UCSD-AML1 (cell line): ENCODE measurements at regions not wholly inside any gene's neighbourhood (a gene's known extent, or its start where the extent isn't known, plus 50 kb on each side); places are given as distances from the start of the nearest gene placed in this dataset.

Experiments
- DNase-seq: peaks from one replicate; lab custom pipeline; 2025; ENCODE audit not compliant: unreplicated experiment; lab: John Stamatoyannopoulos, UW

DNA sequence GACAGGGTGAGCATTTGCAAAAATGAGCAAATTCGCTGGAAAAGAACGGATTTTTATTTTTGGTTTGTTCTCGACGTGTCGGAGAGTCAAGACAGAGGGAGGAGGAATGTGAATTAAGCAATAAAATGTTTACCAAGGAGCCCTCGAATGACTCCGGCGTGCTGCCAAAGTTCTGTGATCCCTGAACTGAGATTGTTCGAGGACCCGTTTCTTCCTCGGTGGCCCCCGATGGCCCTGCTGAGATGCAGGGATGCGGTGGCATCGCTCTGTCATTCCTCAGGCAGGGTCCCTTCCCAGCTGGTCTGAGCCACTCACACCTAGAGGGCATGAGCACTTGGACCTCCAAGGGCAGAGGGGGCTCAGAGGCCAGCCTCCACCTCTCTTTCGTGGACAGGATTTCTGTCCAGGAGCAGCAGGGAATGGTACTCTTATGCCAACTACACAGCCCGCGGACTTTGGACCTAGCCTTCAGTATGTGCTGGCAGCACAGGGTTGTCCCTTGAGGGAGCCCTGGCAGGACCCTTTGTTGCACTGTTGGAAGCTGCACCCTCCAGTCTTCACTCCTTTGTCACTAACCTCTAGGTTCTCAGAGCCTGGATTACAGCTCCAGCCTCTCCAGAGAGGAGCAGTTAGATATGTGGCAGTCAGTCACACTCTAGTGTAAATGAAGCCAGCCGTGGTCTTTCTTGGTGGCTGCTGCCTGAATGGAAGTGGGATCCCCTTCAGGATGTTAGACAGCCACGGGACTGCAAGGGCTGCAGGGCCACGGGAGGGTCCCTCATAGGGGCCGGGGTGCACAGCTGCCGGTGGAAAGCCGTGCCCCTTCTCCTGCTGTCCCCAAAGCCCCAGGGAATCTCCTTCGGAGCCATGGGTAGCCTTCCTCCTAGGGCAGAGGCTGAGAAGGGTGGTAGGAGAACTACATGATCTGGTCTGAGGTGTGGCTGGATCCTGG is 109.4 kb upstream of the ANO1 start:
- DNase-seq: no peak

DNA sequence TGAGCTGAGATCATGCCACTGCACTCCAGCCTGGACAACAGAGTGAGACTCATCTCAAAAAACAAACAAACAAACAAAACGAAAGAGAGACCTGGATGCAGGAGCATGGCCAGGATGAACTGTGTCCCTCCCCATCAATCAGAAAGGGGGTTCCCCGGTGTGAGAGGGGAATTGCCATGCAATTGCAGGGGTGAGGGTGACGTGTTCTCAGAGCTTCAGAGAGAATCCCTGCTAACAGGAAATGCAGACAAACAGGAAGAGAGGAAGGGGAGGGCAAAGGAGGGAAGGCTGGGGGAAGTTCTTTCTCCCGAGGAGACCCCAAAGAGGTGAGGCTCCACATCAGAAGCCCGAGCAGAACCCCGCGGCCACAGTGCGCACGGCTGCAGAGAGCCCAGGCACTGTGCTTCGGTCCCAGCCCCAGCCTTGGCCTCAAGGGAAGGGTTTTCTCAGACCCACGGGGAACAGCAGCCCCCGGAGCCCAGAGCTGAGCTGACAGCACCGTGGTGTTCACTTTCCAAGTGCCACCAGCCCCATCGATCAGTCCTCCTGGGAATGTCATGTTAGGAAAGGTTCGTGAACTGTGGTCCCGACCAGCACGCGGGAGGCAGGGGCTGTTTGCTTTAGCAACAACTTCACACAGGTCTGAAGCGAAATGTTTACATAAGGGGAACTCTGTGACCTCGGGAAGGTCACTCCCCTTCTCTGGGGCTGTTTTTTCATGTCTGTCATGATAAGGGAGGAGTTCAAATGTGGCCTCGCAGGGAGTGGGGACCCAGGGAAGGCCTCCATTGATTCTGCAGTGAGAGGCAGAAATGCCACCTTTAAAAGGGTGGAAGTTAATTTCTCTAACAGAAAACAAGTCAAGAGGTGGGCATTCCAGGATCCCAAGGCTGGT is 108.0 kb upstream of the ANO1 start:
- DNase-seq: no peak

DNA sequence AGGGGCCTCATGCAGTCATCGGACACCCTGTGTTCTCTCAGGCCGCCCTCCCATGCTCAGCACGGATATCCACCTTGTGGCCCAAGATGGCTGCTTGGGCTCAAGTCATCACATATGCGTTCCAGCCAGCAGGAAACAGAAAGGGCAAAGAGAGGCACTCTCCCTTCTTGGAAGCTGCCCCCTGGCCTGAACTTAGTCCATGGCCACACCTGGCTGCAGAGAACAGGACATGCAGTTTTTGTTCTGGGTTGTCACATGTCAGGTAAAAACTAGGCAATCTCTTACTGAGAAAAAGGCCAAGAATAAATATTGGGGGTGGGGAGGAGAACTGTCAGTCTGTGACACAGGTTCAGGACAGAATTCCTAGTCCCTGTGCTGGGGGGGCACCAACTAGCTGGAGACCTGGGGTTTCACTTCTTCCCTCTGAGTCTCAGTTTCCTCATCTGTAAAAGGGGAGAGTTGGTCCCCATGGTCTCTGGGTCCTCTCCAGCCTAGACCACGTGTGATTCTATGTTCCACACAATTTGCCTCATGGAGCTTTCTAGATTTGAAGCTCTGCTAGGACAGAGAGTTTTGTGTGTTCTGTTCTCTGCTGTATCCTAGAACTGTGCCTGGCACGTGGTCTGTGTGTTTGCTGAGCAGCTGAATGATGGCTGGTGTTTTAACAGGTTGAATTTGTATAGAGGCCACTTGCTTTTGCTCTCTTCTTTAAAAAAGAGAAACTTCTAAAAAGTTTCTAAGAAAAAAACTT is 107.2 kb upstream of the ANO1 start:
- no peak for DNase-seq

GRCh38 chr11:69971741-69972140 is 106.4 kb upstream of the ANO1 start:
- no peak for DNase-seq

- DNase-seq: no peak
Measured at GRCh38 chr11:69972351-69972802, 105.7 kb upstream of the ANO1 start.

DNA sequence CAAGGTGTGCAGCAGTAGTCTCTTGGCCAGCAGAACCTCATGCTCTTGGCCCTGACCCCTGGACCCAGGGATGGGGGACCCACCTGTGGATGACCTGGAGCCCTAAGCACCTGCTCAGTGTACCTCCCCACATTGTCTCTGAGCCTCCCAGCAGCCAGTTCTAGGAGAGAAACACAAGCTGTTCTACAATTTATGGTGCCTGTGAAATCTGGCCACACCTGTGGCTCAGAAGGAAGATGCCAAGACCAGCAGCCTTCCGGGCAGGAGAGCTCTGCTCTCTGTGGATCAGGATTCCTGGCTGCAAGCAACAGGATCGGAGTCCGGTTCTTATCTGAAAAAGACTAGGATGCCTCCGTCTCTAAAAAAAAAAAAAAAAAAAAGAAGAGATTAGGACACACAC is 103.6 kb upstream of the ANO1 start:
- DNase-seq: no peak

DNA sequence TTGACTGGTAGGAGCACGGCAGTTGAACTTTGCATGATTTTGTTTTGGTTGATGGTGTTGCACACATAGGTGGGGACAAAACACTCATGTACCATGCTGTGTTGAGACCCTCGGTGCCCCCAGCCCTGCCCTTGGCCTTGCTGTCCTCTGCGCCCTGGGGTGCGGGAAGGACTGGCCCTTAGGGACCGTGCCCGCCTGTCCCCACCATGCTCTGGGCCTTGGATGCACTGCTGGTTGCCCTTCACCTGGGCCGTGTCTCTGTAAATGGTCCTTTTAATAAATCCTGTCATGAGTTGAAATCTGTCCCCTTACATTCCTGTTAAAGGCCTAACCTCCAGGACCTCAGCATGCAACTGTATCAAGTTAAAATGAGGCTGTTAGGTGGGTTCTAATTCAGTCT is 102.3 kb upstream of the ANO1 start:
- no peak for DNase-seq

DNA sequence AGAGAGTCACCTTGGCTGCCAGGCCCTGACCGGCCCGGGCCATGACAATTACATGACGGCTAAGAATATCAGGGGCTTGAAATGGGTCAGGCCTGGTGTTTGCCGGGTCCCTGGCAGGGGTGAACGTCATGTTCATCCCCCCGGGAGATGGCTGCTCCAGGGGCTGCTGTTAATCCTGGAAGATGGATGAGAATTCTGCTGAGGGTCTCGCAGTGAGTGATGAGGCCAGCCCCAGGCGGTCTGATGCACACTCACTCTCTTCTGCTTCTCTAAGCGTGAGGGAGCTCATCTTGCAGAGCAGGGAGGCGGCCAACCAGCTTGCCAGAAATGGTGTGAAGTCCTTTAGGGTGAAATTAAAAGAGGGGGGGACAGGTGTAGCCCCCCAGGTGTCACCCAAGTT is 101.3 kb upstream of the ANO1 start:
- DNase-seq: no peak

- no peak for DNase-seq
Measured at GRCh38 chr11:69977951-69978350, 100.2 kb upstream of the ANO1 start.

GRCh38 chr11:69978841-69979614 is 99.1 kb upstream of the ANO1 start:
- DNase-seq: no peak

DNA sequence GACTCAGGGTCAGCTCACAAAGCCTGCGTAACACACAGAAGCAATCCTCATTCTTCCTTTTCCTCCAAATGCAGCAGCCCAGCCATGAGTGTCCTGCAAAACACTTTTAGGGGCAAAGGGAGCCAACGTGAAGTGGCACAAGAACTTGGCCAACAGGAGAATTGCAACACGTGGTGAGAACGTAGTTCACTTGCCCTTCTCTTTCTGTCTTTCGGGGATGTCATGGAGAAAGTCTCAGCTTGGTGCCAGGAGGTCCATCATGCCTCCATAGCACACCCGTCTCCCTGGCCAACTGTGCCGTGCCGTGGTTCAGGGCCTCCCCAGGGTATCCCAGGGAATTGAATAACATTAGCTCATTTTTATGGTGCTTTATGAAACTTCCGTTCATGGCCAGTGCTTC is 98.5 kb upstream of the ANO1 start:
- no peak for DNase-seq

- DNase-seq: no peak
Measured at GRCh38 chr11:69981119-69981784, 96.9 kb upstream of the ANO1 start.

- DNase-seq: no peak
Measured at GRCh38 chr11:69982690-69983570, 95.2 kb upstream of the ANO1 start.

- no peak for DNase-seq
Measured at GRCh38 chr11:69983571-69983877, 94.6 kb upstream of the ANO1 start.

DNA sequence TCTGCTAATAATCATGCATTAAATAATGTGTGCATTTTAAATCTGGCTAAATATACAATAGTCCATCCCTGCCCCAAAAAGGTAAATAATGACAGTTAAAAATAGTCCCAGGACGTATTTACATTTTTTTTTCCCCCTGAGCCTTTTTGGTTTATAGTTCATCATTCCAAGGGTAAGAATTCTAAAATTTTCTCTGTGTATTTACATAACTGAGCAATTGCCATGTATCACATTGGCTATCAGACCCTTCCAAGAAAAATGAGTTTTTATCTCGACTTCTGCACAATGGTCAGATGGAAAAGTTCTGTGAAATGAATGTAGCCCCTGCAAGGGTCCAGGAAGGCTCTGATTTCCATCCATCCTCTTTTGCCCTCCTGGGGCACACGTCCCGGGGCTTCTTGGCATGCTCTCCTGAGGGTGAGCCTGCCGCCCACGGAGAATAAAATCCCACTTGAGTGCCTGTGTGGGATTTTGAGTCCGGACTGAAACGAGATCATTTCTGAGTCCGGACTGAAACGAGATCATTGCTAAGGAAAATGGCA is 94.1 kb upstream of the ANO1 start:
- no peak for DNase-seq

DNA sequence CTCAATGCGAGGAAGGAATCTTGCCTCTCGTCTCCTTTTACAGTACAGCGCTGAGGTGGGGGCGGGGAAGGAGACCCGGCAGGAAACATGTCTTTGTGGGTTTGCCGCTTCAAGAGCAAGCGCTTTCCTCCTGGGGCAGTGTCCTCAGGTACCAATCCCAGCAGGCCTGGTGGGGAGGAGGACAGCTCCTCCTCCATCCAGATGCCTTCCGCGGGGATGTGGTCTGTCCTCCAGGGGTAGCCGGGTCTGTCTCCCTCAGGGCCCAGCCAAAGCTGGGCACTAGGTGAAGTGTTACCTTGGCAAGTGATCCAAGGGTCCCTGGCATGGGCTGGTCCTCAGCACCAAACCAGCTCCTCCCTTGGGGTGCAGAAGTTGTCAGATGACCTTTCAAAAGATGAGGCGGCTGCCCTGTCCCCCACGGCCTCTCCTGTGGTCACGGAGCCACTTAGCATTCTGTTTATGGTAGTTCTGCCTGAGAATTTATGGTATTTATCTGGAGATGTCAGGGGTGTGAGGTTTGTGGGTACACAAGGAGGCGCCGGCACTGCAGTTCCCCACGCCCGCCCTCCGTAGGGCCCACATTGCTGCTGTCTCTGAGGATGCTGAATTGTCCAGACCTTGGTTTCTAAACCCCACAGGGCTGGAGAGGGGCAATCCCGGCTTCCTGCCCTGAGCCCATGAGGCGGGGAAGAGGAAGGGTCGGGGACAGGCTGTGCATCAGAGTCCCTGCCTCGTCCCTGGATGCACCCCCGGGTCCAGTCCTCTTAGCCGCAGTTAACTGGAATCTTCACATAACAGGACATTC is 93.5 kb upstream of the ANO1 start:
- no peak for DNase-seq

DNA sequence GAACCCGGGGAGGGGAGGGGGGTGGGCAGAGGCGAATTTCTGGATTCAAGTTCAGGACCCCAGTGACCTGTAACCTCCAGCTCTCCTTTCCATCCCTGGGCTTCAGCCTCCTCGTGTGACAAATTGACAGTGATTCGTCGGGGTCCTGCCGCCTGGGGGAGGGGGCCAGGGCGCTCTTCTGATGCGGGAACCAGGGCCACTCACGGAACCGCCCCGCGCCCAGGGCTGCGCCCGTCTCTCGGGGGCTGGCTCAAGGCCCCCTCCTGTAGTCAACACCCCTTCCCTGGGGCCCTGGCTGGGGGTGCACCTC is 92.8 kb upstream of the ANO1 start:
- DNase-seq: no peak
